Mucosa of gallbladder (tissue), 1 donor: ENCODE measurements at regions not wholly inside any gene's neighbourhood (a gene's known extent, or its start where the extent isn't known, plus 50 kb on each side); places are given as distances from the start of the nearest gene placed in this dataset.

Experiments
- DNase-seq: peaks from one replicate; pipeline ENCODE4 v3.0.0-alpha.2; 2020; ENCODE audit warnings: low spot score
- donor health status: DM: no; HTN: no; CAD: no.

GRCh38 chr5:124383693-124384092 is 362.7 kb downstream of the ZNF608 start:
- DNase-seq = no peak

- no peak for DNase-seq
These were observed 369.1 kb downstream of the ZNF608 start for GRCh38 chr5:124377386-124377785.

- DNase-seq = no peak
These were observed 372.6 kb downstream of the ZNF608 start for GRCh38 chr5:124373883-124374282.

- no peak for DNase-seq
These were observed 374.0 kb downstream of the ZNF608 start for GRCh38 chr5:124372457-124372856.

- DNase-seq = no peak
These were observed 375.2 kb downstream of the ZNF608 start for GRCh38 chr5:124371111-124371706.

- DNase-seq = no peak
These were observed 375.8 kb downstream of the ZNF608 start for GRCh38 chr5:124370601-124371000.

- no peak for DNase-seq
These were observed 381.1 kb downstream of the ZNF608 start for GRCh38 chr5:124365361-124365801.

DNA sequence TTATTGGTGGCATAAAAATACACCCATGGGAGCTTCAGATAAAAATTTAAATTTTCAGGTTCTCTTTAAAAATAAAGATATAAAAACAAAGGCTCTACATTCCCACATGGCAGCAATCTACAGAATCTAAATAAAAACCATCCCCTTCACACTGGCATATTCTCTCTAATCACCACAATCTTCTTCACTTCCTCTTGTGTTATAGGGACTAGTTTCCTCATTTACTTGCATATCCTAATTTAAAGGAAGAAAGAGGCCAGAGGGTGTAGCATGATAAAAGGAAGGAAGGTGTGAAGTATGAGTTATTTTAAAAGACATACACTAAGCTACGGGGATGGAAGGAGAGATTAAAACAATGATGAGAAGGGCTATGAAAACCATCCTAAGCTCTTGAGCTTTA is 390.5 kb downstream of the ZNF608 start:
- DNase-seq = no peak

- DNase-seq = no peak
These were observed 393.4 kb downstream of the ZNF608 start for GRCh38 chr5:124353016-124353415.

DNA sequence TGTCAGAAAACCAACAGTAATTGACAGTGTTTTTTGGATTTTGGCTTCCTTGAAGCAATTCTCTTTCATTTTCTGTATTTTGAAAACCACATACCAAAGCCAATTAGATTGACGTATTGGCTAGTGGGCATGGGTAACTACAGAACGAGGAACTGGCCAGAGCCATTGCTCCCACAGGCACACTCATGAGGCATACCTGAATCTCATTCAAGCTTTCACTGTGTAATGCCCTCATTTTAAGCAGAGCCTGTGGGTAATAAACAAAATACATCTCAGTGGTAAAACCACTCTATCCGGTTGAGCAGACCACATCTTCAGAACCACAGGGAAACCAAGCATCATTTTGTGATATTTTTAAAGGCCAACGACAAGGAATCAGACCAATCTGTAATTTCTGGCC is 394.1 kb downstream of the ZNF608 start:
- no peak for DNase-seq

- no peak for DNase-seq
These were observed 396.5 kb downstream of the ZNF608 start for GRCh38 chr5:124349931-124350330.

GRCh38 chr5:124343451-124343867 is 403.0 kb downstream of the ZNF608 start:
- DNase-seq = no peak

- DNase-seq = no peak
These were observed 403.5 kb downstream of the ZNF608 start for GRCh38 chr5:124342986-124343385.

GRCh38 chr5:124342584-124342983 is 403.9 kb downstream of the ZNF608 start:
- DNase-seq = no peak

GRCh38 chr5:124342027-124342471 is 404.4 kb downstream of the ZNF608 start:
- DNase-seq = peak; percentile 14

GRCh38 chr5:124341066-124341858 is 405.2 kb downstream of the ZNF608 start:
- DNase-seq = no peak

DNA sequence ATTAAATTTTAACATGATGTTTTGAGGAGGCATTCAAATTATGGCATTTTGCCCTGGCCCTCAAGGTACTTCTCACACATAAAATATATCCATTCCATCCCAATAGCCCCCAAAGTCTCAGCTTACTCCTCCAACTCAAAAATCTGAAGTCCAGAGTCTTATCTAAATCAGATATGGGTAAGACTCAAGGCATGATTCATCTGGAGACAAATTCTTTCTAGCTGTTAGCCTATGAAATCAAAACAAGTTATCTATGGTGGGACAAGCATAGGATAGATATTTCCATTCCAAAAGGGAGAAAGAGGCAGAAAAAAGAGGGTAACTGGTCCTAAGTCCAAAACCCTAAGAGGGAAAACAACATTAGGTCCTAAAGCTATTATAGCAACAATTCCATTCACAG is 408.4 kb downstream of the ZNF608 start:
- no peak for DNase-seq

DNA sequence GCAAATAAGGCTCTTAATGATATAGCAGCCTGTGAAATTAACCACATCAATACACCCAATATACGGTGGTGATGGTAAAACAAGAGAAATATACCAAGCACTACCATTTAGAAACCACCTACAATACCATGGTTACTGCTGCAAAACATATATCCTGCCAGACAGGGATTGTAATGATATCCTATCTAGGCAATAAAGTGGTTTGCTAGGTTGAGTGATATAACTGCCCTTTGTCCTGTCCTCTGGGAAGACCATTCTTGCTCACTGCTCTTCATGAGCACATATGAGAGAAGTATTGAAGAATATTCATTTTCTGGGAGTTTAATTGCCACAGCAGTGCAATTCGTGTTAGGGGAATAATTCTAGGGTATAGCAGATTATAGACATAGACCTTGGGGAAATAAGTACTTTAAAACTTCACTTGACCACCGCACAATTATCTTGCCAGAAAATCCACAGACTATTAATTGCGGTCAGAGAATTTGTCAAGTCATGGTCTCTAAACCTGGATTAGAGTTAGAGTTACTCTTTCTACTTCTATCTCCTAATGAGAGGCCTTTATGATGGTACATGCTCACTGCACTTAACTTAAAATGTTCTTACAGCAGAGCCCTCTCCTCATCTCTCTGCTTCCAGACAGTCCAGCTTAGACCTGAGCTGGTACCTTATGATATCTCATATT is 413.0 kb downstream of the ZNF608 start:
- DNase-seq = no peak

DNA sequence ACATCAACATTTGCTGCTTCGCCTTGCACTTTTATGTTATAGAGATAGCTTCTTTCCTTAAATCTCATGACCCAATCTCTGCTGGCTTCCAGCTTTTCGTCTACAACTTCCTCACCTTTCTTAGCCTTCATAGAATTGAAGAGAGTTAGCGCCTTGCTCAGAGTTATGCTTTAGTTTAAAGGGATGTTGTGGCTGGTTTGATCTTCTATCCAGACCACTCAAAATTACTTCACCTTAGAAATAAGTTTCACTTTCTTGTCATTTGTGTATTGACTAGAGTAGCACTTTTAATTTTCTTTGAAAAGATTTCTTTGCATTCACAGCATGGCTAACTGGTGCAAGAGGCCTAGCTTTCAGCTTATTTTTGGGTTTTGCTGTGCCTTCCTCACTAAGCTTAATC is 414.2 kb downstream of the ZNF608 start:
- DNase-seq = no peak

- no peak for DNase-seq
These were observed 415.7 kb downstream of the ZNF608 start for GRCh38 chr5:124330595-124331220.

DNA sequence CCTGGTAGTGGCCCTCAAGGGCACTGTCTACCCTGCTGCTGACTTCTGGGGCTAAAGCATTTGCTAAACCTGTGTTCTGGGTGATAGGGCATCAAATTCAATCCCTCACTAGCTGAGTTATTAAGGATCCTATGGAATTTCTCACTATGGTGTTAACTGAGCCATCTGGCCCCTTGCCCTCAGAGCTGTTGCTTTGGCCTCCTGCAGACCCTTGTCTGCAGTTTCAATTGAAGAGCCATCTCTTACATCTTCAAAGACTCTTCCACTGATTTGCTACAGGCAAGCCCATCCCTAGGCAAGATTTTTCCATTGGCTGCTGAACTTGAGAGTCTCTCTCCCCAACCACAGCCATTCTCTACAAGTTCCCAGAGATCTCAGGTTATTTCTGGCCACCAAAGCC is 418.2 kb downstream of the ZNF608 start:
- DNase-seq = no peak

GRCh38 chr5:124318661-124319060 is 427.8 kb downstream of the ZNF608 start:
- no peak for DNase-seq
